D341Med (cell line): ENCODE measurements at regions not wholly inside any gene's neighbourhood (a gene's known extent, or its start where the extent isn't known, plus 50 kb on each side); places are given as distances from the start of the nearest gene placed in this dataset.

Experiments
- DNase-seq: peaks from one replicate; pipeline ENCODE4 v3.0.0; 2012; ENCODE audit warnings: low spot score

DNA sequence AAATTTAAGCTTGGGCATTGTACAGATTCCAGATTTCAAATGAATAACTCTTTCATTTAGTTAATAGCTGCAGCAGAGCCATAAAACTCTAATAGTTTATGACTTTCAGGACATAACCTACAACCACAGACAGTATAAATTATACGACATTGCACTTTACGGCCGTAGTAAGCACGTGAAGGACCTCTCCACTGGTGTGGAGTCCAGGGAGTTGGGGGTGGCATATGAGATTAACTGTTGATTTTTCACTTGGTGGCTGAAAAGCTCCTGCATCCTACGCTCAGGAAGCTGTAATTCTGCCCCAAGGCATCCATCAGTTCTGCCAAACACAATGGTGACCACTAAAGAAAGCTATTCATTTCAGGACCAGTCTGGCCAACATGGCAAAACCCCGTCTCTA lies 376.2 kb downstream of the SOX11 start:
- DNase-seq, result no peak

DNA sequence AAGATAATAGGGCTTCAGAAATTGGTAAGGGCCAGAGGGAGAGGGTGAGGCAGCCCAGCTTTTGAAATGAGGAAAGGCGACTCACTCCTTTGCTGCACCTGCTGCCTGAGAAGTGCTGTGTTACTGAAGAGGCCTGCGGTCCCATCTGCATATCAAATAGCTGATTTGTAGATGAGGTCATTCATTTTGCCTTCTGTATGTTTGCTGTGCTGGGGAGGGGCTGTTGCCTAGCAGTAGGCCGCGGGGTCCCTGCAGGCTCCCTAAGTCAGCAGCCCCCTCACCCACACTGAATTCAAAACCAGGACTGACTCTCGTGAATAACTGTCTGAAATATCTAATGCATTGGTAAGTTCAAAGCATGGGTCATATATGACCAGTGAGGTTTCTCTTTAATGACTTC lies 377.2 kb downstream of the SOX11 start:
- no peak for DNase-seq

DNA sequence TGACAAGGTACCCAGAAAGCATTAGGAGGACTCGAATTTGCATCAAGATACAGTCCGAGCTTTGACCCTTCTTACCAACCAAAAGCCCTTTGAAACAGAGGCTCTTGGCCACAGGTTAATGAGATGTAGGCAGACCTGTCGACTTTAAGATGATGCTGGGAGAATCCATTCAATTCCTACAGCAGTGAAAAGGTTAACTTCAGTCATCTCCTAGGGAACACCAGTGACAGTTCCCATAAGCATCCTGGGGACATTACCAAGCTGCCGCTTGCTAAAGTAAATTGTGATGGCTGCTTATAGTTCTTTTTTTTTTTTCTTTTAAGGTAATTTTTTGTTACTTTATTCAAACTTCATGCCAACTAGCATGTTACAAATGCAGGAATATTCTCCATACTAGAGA lies 379.3 kb downstream of the SOX11 start:
- no peak for DNase-seq

DNA sequence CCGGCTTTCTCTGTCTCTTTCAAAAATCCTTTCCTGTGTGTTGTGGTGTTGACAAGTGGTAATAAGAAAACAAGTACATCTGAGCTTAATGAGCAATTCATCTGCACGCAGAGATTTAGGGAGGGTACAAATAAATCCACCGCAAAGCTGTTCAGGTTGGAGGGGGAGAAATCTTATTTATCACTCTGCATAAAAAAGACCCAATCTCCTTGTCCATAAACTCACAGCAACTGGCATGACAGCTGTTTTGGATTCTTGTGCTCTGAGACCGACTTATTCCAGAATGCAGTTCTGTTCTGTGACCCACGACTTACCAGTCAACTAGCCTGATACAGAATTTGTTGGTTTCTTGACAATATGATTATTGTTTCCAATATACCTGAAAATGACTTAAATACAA lies 380.1 kb downstream of the SOX11 start:
- no peak for DNase-seq

DNA sequence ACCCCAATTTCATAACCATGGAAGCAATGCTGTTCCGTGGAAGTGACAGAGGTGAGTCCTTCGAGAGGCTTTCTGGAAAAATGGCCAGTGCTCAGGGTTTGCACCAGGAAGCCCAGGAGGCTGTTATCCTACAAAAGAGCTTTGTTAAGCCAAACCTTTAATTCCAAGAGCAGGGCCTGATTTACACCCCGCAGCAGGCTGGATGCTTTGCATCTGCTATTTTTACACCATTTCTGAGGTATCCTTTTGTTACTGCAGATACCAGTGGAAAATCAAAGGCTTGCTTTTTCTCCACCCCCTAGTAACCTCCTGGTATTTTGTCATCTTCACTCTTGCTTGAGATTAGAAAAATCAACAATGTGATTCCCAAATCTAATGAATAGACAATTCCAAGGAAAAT lies 380.6 kb downstream of the SOX11 start:
- no peak for DNase-seq

DNA sequence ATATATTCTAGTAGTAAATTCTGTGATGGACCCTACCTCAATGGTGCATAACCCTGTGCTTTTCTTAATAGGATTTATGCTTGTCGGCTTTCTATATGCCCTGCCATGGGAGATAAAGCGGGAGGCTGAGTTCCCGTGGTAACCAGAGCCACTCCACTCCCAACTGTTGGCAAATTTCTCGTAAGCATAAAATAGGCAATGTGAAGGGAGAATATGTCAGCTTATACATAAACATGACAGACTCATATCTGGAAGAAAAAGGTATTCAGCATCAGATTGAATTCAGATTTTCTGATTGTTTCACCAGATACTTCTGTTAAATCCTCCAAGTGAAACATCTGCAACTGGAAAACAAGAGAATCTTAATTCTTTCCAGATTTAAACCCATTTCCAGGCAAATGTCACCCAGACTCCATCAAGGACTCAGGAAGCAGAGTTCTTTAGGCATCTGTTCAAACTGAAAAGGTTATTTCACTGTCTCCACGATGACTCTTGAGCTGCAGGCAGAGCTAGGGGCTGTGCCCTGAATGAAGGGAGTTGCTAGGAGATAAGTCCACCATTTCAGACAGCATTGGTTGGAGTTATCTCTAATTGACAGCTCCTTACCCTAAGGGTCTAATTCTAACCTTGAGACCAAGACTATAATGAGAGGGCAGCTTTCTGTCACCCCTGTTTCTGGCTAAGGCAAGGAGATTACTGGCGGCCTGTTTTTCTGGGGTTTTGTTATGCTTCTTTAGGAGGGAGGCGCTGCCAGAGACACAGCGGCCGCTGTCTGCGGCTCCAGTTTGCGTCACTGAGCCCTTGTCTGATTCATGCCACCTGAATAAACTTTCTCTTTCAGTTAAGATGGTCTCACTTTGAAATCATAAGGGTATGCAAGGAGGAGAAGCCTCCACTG lies 381.3 kb downstream of the SOX11 start:
- no peak for DNase-seq

DNA sequence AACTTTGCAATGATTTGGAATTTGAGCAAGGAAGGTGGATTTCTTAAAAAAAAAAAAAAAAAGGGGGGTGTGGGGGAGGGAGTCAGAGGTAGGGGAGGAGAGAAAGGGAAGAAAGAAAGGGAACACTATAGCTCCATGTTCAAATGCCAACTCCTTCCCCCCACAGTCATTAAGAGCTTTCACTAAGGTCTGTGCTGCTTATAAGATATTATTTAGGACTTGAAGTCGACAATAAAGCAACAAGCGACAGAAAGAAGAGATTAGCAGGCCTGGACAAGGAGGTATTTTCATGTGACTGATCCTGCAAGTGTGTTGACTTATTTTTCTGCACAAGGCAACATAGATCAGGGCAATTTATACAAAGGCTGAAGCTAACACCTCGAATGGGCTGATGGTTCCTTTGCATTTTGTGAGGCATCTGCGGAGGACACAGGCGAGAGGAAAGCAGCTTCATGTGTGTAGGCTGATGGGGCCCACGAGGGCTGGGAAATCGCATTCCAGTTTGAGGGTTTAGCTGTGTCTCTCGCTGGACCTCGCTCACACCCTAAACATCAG lies 382.0 kb downstream of the SOX11 start:
- DNase-seq, result no peak

DNA sequence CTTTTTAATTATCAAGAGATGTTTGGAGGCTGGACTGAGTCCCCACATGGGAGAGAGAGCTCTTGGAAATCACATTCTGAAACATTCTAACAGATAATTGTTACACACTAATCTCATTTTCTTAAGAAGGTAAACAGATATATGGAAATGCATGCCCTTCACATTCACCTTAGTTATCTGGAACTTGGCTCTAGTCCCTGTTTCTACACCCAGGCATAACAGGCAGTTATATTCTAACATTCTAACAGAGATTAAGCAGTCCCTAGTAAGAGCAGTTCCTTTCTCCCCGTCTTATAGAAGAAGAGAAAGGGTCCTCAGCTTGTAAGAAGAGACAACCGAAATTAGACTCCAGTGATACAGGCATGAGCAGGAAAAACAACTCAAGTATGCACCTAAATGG lies 385.4 kb downstream of the SOX11 start:
- no peak for DNase-seq

DNA sequence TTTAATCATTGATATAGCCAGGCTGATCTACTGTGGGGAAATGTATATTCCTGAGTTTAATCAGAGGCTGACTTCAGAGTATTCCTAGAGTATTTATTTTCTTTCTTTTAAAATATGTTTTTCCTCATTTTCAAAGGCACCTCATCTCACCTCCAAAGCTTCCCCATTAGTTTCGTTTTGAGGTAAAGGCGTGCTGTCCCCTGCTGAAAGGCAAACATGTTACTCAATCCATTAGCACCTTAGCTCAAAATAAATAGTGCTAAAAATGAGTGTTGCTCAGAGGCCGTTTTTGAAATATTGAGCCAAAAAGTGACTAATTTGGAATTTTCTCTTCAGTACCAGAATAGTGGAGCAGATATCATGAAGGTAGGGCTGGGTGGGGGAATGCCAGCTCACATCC lies 386.2 kb downstream of the SOX11 start:
- DNase-seq, result no peak

DNA sequence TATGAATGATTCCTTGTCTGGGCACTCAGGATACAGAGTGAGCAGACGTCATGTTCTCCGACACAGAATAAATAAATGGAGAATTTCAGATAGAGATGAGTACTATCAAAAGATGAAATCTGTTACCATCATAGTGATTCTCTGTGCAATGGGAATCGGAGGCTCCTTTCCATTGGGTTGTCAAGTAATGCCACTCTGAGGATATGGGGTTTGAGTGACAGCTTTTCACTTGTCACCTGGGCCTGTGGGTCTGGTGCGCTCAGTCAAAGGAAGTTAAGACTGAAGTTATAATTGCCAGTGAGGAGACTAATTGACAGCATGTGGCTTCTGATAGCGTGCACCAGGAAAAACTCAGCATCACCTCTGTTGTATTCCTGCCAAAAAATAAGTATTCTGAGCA lies 387.2 kb downstream of the SOX11 start:
- no peak for DNase-seq

DNA sequence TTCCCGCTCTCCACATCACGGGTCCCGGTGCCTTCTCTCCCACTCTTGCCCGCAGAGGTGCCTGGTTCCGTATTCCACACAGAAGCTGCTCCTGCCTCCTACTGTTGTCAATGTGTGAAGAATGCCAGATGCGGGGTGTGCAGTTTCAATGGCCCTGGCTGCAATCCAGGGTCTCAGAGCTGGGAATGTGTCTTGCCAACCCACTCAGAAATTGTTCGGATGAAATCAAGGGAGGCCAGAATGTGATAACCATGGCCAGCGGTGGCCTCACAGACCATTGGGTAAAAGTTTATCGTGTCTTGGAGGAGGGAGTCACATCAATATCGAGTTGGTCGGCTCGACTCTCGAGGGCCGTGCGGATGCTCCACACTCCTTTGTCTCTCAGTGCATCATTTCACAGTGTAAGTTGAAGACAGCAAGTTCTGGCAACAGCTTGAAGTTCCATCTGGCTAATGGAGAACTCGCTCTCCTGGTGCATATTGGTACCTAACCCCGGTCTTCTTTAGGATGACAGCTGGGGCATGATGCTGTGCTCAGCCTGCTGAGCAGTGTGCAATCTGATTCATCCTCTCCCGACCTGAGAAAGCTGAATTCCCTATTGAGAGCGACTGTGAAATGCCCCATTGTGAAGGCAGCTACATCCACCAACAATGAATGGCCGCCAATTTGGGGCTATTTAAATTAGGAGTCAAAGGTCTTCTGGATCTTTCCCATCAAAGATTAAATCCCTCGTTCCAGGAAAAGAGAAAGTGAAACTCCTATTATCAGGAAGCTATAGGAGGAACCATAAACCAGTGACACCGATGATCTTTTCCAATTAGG lies 389.0 kb downstream of the SOX11 start:
- no peak for DNase-seq

DNA sequence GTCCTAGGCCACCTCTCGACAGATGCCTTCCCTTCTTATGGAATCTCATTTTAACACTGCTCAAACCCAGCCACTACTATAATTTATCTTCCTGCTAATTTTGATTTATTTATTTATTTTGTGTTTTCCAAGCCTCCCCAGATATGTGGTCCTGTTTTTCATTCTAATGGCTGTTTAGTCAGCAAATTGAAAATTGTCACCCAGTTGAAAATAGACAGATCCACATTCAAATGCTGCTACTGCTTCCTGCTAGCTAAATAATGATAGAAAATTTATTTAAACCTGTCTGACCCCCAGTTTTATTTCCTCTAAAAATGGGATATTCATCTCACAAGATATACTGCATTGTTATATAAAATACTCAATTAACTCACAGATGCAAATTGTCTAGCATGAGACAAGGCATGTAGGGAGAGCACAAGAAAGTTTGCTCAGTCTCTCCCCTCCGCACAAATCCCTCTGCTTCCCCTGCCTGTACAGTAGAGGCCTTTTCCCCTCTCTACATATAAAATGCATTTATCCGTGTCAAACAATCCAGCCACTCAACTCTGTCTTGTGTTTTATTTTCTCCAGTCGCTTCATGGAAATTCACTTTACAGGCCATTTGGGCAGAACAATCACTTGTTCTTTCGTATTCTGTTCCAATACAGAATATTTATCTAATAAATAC lies 389.9 kb downstream of the SOX11 start:
- DNase-seq, result no peak

DNA sequence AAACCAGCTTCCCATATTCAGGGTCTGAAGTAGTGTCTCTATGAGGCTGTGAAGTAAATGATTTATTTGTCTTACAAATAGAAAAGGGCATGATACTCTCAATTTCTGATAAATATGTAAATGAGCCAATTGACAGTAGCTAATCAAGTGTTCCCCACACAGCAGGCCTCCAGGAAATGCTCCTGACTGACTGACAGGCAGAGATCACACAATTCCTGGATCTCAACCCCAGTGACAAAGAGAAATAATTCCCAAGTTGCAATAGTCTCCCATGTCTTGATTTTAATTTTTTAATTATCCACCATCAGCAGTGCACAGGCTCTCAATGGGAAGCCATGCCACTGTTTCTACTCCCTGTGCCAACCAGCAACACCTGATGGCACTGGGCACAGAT lies 390.4 kb downstream of the SOX11 start:
- DNase-seq, result no peak

DNA sequence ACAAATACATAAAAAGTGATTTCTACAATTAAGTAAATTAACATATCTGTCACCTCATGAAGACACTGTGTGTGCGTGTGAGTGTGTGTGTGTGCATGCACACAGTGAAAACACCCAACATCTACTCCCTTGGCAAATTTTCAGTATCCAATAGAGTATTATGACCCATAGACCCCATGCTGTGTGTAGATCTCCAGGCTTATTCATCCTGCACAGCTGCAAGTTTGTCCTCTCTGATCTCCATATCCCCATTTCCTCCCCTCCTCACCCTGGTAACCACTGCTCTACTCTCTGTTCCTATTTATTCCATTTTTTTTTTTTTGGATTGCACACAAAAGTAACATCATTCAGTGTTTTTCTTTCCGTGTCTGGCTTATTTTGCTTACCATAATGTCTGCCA lies 391.0 kb downstream of the SOX11 start:
- DNase-seq, result no peak

DNA sequence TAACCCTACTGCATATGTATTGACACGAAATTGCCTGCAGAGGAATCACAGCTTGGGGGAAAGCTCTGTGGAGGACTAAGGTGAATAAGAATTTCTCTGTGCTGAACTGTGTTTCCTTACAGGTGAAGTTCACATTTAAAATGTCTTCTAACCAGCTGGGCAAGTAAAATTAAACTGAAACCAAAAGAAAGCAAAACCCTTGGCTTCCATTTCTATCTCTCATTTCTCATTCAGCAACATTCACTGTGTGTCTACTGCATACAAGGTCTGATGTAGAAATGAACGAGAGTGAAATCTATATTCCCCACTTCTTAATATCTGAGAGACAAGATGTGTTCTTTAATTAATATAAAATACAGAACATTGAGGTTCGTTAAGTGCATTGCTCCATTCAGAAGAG lies 397.3 kb downstream of the SOX11 start:
- no peak for DNase-seq

DNA sequence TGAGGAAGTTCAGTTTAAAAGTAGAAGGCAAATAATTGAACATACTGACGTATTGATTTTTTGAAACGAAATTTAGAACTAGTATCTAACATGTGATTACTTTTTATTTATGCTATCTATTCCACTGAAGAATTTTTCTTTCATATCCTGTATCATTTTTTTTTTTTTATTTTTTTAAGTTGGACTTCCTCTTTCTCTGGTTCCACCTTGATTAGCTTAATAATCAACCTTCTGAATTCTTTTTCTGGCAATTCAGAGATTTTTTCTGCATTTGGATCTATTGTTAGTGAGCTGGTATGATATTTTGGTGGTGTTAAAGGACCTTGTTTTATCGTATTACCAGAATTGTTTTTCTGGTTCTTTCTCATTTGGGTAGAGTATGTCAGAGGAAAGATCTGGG lies 411.2 kb downstream of the SOX11 start:
- DNase-seq, result no peak

DNA sequence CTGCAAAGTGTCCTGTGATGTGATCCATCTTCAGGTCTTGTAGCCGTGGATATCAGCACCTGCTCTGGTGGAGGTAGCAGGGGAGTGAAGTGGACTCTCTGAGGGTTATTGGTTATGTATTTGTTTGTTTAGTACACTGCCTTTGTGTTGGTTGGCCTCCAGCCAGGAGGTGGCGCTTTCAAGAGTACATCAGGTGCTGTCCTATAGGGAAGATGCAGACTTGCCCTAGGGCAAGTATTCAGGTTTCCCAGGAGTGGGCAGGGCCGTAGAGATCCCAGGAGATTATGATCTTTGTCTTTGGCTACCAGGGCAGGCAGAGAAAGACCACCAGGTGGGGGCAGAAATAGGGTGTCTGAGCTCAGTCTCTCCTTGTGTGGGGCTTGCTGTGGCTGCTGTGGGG lies 411.8 kb downstream of the SOX11 start:
- DNase-seq, result no peak

DNA sequence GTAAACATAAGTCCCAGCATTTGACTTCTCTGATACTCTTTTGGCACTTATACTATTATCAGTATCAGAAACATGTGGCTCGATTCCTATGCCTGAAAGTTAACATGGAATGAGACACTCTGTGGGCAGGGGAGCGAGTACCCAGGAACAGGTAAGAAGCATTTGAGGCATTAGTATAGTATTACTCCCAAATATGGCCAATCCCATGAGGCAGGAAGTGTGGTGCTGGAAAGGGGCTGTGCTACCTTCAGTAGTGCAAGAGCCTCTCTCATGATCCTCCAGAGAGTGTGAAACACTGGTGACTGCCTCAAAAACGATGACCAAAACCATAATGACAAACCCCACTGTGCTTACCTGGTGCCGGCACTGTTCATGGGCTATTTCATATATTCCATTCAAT lies 415.1 kb downstream of the SOX11 start:
- DNase-seq, result no peak

DNA sequence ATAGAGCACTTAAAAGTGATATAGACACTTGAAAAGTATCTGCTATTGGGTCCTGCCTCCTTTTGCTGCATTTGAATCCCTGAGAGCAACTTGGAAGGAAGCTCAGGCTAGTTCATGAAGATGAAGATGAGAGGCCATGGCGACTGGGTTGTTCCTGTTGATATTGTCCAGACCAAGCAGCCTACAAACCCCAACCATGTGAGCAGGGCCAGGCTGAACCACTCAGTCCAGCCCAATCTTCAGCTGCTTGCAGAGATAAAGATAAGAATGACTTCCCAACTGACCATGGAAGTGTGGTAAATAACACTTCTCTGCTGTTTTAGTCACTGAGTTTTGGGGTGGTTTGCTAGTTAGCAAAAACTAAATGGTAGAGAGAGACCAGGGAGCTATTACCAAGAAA lies 417.6 kb downstream of the SOX11 start:
- DNase-seq, result no peak

DNA sequence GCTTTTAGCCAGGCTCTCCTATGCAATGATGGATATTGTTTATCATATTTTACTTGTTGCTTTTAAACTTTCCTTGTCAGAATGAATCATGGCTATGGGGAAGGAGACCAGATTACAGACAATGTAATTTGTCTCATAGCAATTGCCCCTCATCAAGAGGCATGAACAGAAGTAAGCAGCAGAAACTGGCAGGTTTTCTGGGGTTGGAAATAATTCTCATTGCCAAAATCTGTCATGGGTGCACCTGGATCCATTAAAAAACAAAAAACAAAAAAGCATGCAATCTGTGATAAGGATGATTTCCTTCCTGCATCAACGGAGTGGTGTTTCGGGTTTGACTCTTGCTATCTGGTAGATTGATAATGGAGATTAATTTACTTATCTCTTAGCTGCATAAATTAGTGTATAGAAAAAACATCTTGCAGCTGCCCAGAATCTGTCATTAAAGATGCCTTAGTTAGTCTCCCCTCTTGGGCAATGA lies 419.6 kb downstream of the SOX11 start:
- no peak for DNase-seq

DNA sequence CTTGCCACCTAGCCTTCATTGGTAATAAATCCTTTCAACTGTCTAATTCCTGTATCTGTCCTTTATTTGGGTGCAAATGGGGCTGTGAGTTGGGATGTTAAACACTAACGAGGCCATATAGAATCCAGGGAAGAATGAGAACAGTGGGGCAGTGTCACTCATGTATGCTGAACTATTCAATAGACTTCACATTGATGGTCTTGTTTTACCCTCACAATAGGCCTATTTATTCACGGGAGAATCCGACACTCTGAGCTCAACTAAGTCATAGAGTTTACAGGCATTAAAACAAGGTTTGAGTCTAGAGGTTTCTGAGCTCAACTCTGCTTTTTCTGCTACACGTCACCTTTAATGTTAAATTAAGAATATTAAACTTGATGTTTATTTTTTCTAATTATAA lies 421.6 kb downstream of the SOX11 start:
- no peak for DNase-seq

DNA sequence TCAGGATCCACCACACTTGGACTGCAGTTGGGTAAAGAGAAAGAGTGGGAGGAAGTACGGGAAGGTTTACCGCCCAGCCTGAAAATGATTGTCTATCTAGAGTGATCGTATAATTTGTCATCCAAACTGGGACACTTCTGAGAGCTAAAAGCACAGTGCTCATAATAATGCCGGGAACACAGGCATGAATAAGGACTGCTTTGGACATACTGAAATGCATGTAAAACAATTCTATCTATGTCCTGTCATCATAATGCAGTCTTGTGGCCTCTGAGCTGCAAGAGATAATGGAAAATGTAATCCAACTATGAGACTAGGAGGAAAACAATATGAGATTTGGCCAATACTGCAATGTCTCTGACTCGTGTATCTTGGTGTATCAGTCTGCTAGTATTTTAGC lies 435.5 kb downstream of the SOX11 start:
- DNase-seq, result no peak
